CD4-positive, alpha-beta T cell treated with Interleukin-21 for 1 hour (primary cell): ENCODE measurements at regions not wholly inside any gene's neighbourhood (a gene's known extent, or its start where the extent isn't known, plus 50 kb on each side); places are given as distances from the start of the nearest gene placed in this dataset.

Source experiments
- DNase-seq: peaks from one replicate; pipeline ENCODE4 v3.0.0-alpha.2; 2020

- DNase-seq: no peak
Measured at GRCh38 chr13:40178130-40178529, 488.3 kb downstream of the FOXO1 start.

- no peak for DNase-seq
Measured at GRCh38 chr13:40179445-40180281, 486.8 kb downstream of the FOXO1 start.

GRCh38 chr13:40180776-40181175 is 485.7 kb downstream of the FOXO1 start:
- DNase-seq: no peak

GRCh38 chr13:40181203-40181845 is 485.1 kb downstream of the FOXO1 start:
- DNase-seq: no peak

- DNase-seq: no peak
Measured at GRCh38 chr13:40182591-40182990, 483.9 kb downstream of the FOXO1 start.

- DNase-seq: no peak
Measured at GRCh38 chr13:40185414-40185813, 481.0 kb downstream of the FOXO1 start.

GRCh38 chr13:40186041-40186440 is 480.4 kb downstream of the FOXO1 start:
- no peak for DNase-seq

GRCh38 chr13:40186626-40187323 is 479.7 kb downstream of the FOXO1 start:
- no peak for DNase-seq

- DNase-seq: peak; percentile 84
Measured at GRCh38 chr13:40187324-40187795, 479.1 kb downstream of the FOXO1 start.

GRCh38 chr13:40187841-40188591 is 478.4 kb downstream of the FOXO1 start:
- DNase-seq: peak; percentile 63

- peak; percentile 24 for DNase-seq
Measured at GRCh38 chr13:40189426-40189825, 477.0 kb downstream of the FOXO1 start.

- no peak for DNase-seq
Measured at GRCh38 chr13:40189898-40190630, 476.4 kb downstream of the FOXO1 start.

- peak; percentile 81 for DNase-seq
Measured at GRCh38 chr13:40190641-40191100, 475.8 kb downstream of the FOXO1 start.

- no peak for DNase-seq
Measured at GRCh38 chr13:40191186-40191980, 475.1 kb downstream of the FOXO1 start.

GRCh38 chr13:40192452-40192851 is 474.0 kb downstream of the FOXO1 start:
- no peak for DNase-seq

- no peak for DNase-seq
Measured at GRCh38 chr13:40192858-40193257, 473.6 kb downstream of the FOXO1 start.

GRCh38 chr13:40193286-40194223 is 472.9 kb downstream of the FOXO1 start:
- DNase-seq: no peak

GRCh38 chr13:40194224-40194806 is 472.1 kb downstream of the FOXO1 start:
- DNase-seq: no peak

GRCh38 chr13:40197049-40197448 is 469.4 kb downstream of the FOXO1 start:
- DNase-seq: no peak
